ENCODE measurements at regions not wholly inside any gene's neighbourhood (a gene's known extent, or its start where the extent isn't known, plus 50 kb on each side); places are given as distances from the start of the nearest gene placed in this dataset.

GRCh38 chr12:19981944-19982343 is 386.4 kb upstream of the PDE3A start:
- Histone ChIP-seq H3K36me3 (ENCODE audit: insufficient read depth, low read length) (no peaks in the 10 kb centered on the region), H3K27me3 (ENCODE audit: control insufficient read depth in 1 of 2, insufficient read depth in 2 of 2, low read length in 2 of 2) (no peaks in the 10 kb centered on the region), H3K4me1 (ENCODE audit: insufficient read depth, low read length) (no peaks in the 10 kb centered on the region), H3K9me3 (ENCODE audit: control insufficient read depth in 1 of 2, insufficient read depth in 1 of 2, low read length in 2 of 2) (no peaks in the 10 kb centered on the region), H3K27ac (ENCODE audit: low read depth in 1 of 2, low read length in 2 of 2) (no peak overlapping the region), H3K4me3 (ENCODE audit: low read length) (no peak overlapping the region)
- Mint-ChIP-seq H3K9me3 (no peaks in the 10 kb centered on the region), H3K4me1 (ENCODE audit: low read depth) (no peaks in the 10 kb centered on the region), H3K4me3 (no peak overlapping the region), H3K27ac (no peak overlapping the region), H3K27me3 (no peaks in the 10 kb centered on the region), H3K36me3 (ENCODE audit: low read depth) (no peaks in the 10 kb centered on the region)
- ChIA-PET CTCF (no interaction called here), POLR2A (no interaction called here)
- DNase-seq (no peak), ATAC-seq (ENCODE audit: poor library complexity) (no peak)
- intact Hi-C loops (cut with DNase I, micrococcal nuclease), result no loop called here
- TF ChIP-seq CTCF (IDR thresholded peaks at IDR 0.05), result no peak

GRCh38 chr12:19988001-19988400 is 380.3 kb upstream of the PDE3A start:
- intact Hi-C loops (cut with DNase I, micrococcal nuclease), result no loop called here
- Mint-ChIP-seq H3K36me3 (ENCODE audit: low read depth) (no peaks in the 10 kb centered on the region), H3K9me3 (no peaks in the 10 kb centered on the region), H3K27me3 (no peaks in the 10 kb centered on the region), H3K4me3 (no peak overlapping the region), H3K27ac (no peak overlapping the region), H3K4me1 (ENCODE audit: low read depth) (no peaks in the 10 kb centered on the region)
- DNase-seq (no peak), ATAC-seq (ENCODE audit: poor library complexity) (no peak)
- no peaks in the 10 kb centered on the region for H3K36me3 ChIP-seq (ENCODE audit: insufficient read depth, low read length)
- H3K4me3 ChIP-seq (ENCODE audit: low read length), result no peak overlapping the region
- CTCF ChIA-PET, result no interaction called here
- no peak overlapping the region for H3K27ac ChIP-seq (ENCODE audit: low read depth in 1 of 2, low read length in 2 of 2)
- no peaks in the 10 kb centered on the region for H3K4me1 ChIP-seq (ENCODE audit: insufficient read depth, low read length)
- no peak for TF ChIP-seq CTCF (IDR thresholded peaks at IDR 0.05)
- POLR2A ChIA-PET, result no interaction called here
- no peaks in the 10 kb centered on the region for H3K27me3 ChIP-seq (ENCODE audit: control insufficient read depth in 1 of 2, insufficient read depth in 2 of 2, low read length in 2 of 2)
- no peaks in the 10 kb centered on the region for H3K9me3 ChIP-seq (ENCODE audit: control insufficient read depth in 1 of 2, insufficient read depth in 1 of 2, low read length in 2 of 2)

GRCh38 chr12:19988459-19988873 is 379.9 kb upstream of the PDE3A start:
- Histone ChIP-seq H3K9me3 (ENCODE audit: control insufficient read depth in 1 of 2, insufficient read depth in 1 of 2, low read length in 2 of 2) (no peaks in the 10 kb centered on the region), H3K27ac (ENCODE audit: low read depth in 1 of 2, low read length in 2 of 2) (no peak overlapping the region), H3K4me3 (ENCODE audit: low read length) (no peak overlapping the region), H3K4me1 (ENCODE audit: insufficient read depth, low read length) (no peaks in the 10 kb centered on the region), H3K27me3 (ENCODE audit: control insufficient read depth in 1 of 2, insufficient read depth in 2 of 2, low read length in 2 of 2) (no peaks in the 10 kb centered on the region), H3K36me3 (ENCODE audit: insufficient read depth, low read length) (no peaks in the 10 kb centered on the region)
- Mint-ChIP-seq H3K27ac (no peak overlapping the region), H3K27me3 (no peaks in the 10 kb centered on the region), H3K4me1 (ENCODE audit: low read depth) (no peaks in the 10 kb centered on the region), H3K4me3 (no peak overlapping the region), H3K36me3 (ENCODE audit: low read depth) (no peaks in the 10 kb centered on the region), H3K9me3 (no peaks in the 10 kb centered on the region)
- ChIA-PET CTCF (no interaction called here), POLR2A (no interaction called here)
- intact Hi-C loops (cut with DNase I, micrococcal nuclease), result no loop called here
- DNase-seq (no peak), ATAC-seq (ENCODE audit: poor library complexity) (no peak)
- TF ChIP-seq CTCF (IDR thresholded peaks at IDR 0.05), result no peak

Measured in CD4-positive, alpha-beta T cell (primary cell).